ENCODE measurements at regions not wholly inside any gene's neighbourhood (a gene's known extent, or its start where the extent isn't known, plus 50 kb on each side); places are given as distances from the start of the nearest gene placed in this dataset.

DNA sequence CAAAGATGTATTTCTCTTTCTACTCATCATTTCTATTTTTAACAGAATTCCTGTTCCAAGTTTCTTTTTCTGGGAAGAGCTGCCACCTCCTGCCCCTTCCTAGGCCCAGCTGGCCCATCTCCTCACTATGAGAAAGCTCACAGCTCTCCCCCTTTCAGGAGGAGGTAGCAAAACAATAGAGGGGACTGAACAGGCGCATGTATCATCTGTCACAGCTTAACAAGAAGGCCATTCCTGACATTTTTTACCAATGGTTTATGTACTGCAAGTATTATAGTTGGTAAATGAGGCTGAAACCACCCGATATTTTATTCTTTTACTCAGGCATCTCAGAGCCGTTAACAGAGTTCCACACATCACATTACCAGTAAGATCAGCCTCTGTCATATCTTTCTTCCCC, 103.7 kb upstream of the MTHFD1L start:
- no peaks in the 10 kb centered on the region for H3K36me3 Mint-ChIP-seq (ENCODE audit: low read depth)
- no peak for DNase-seq (ENCODE audit: low read depth, low spot score)
- H3K27ac Mint-ChIP-seq (ENCODE audit: unreplicated experiment), result peak overlapping the region; percentile 38
- H3K27me3 Mint-ChIP-seq (ENCODE audit: low read depth), result no peaks in the 10 kb centered on the region
- H3K4me1 Mint-ChIP-seq, result peaks cover 51% of the 10 kb centered on the region
- peak overlapping the region; percentile 35 for H3K4me3 Mint-ChIP-seq
- no peaks in the 10 kb centered on the region for H3K9me3 Mint-ChIP-seq
- TF ChIP-seq CTCF (conservative IDR thresholded peaks at IDR 0.05), result no peak

GRCh38 chr6:150764334-150765066, 101.0 kb upstream of the MTHFD1L start:
- Mint-ChIP-seq H3K4me3 (no peak overlapping the region), H3K27me3 (ENCODE audit: low read depth) (no peaks in the 10 kb centered on the region), H3K9me3 (no peaks in the 10 kb centered on the region), H3K4me1 (peaks cover 61% of the 10 kb centered on the region), H3K36me3 (ENCODE audit: low read depth) (no peaks in the 10 kb centered on the region), H3K27ac (ENCODE audit: unreplicated experiment) (peak overlapping the region; percentile 10)
- no peak for TF ChIP-seq CTCF (conservative IDR thresholded peaks at IDR 0.05)
- DNase-seq (ENCODE audit: low read depth, low spot score), result no peak

DNA sequence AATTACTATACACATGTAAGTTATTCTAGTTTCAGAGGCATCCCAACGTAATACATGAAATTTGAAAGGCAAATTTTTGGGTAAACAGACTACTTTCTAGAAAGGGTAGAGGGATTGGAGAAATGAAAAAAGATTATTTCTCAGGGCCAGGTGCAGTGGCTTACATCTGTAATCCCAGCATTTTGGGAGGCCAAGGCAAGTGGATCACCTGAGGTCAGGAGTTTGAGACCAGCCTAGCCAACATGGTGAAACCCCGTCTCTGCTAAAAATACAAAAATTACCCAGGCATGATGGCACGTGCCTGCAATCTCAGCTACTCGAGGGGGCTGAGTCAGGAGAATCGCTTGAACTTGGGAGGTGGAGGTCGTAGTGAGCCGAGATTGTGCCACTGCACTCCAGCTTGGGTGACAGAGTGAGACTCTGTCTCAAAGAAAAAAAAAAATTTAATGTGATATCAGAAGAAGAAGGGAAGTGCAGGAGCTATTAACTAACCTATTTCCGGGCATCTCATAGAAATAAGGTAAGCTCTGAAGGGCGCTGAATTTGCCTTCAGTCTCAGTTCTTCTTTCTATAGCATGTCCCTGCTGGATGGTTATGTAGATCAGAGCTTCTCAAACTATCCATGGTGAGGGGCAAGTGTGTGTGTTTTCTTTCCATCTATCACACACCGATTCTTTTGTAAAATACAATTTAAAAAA, 100.3 kb upstream of the MTHFD1L start:
- no peaks in the 10 kb centered on the region for H3K9me3 Mint-ChIP-seq
- H3K27ac Mint-ChIP-seq (ENCODE audit: unreplicated experiment), result peak overlapping the region; percentile 2
- no peak for DNase-seq (ENCODE audit: low read depth, low spot score)

GRCh38 chr6:150766201-150766997, 99.1 kb upstream of the MTHFD1L start:
- Mint-ChIP-seq H3K27ac (ENCODE audit: unreplicated experiment) (peak overlapping the region; percentile 2), H3K27me3 (ENCODE audit: low read depth) (no peaks in the 10 kb centered on the region), H3K9me3 (no peaks in the 10 kb centered on the region), H3K4me1 (peaks cover 51% of the 10 kb centered on the region), H3K36me3 (ENCODE audit: low read depth) (peaks cover 8% of the 10 kb centered on the region), H3K4me3 (no peak overlapping the region)
- DNase-seq (ENCODE audit: low read depth, low spot score), result no peak
- no peak for TF ChIP-seq CTCF (conservative IDR thresholded peaks at IDR 0.05)

More for the DNA sequence above, 100.3 kb upstream of the MTHFD1L start:
- Mint-ChIP-seq H3K27me3 (ENCODE audit: low read depth) (no peaks in the 10 kb centered on the region), H3K4me1 (peaks cover 55% of the 10 kb centered on the region), H3K4me3 (no peak overlapping the region), H3K36me3 (ENCODE audit: low read depth) (peaks cover 5% of the 10 kb centered on the region)
- TF ChIP-seq CTCF (conservative IDR thresholded peaks at IDR 0.05), result no peak

- Mint-ChIP-seq H3K27me3 (ENCODE audit: low read depth) (no peaks in the 10 kb centered on the region), H3K27ac (ENCODE audit: unreplicated experiment) (peak overlapping the region; percentile 96), H3K9me3 (no peaks in the 10 kb centered on the region), H3K4me3 (peak overlapping the region; percentile 35), H3K36me3 (ENCODE audit: low read depth) (peaks cover 8% of the 10 kb centered on the region), H3K4me1 (peaks cover 44% of the 10 kb centered on the region)
- DNase-seq (ENCODE audit: low read depth, low spot score), result no peak
- no peak for TF ChIP-seq CTCF (conservative IDR thresholded peaks at IDR 0.05)
Measured at GRCh38 chr6:150767161-150767560, 98.3 kb upstream of the MTHFD1L start.

Measured in neural crest cell (in vitro differentiated cells).